ENCODE measurements at regions not wholly inside any gene's neighbourhood (a gene's known extent, or its start where the extent isn't known, plus 50 kb on each side); places are given as distances from the start of the nearest gene placed in this dataset.

DNA sequence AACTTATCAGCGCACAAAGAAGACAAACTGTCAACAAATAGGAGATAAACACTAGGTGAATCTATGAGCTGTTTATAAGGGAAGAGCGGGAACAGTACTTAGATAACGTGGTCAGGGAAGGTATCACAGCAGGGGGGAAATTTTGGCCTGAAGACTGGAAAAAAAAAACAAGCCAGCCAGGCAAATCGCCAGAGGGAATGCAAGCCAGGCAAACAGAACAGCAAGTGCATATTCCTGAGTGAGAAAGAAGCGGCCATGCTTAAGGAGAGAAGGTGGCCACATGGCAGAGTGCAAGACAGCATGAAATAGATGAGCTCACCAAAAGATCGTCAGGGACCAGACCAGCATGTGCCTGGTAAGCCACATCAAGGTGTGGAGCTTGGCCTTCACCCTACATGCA, 466.5 kb upstream of the ARID1B start:
- TF ChIP-seq CTCF (IDR thresholded peaks at IDR 0.05; ENCODE audit: low read depth, low read length) (no peak), EZH2phosphoT487 (IDR thresholded peaks at IDR 0.05; ENCODE audit: low read depth) (no peak)
